NCI-H128 (cell line): ENCODE measurements at regions not wholly inside any gene's neighbourhood (a gene's known extent, or its start where the extent isn't known, plus 50 kb on each side); places are given as distances from the start of the nearest gene placed in this dataset.

Experiments
- DNase-seq: peaks from one replicate; lab custom pipeline; 2025; ENCODE audit not compliant: unreplicated experiment; lab: John Stamatoyannopoulos, UW

- DNase-seq, result no peak
Observed at GRCh38 chr2:8165550-8165949, 516.3 kb upstream of the ID2 start.

GRCh38 chr2:8168022-8168717 lies 513.7 kb upstream of the ID2 start:
- DNase-seq, result no peak

- no peak for DNase-seq
Observed at GRCh38 chr2:8168876-8169424, 512.9 kb upstream of the ID2 start.

- DNase-seq, result no peak
Observed at GRCh38 chr2:8169443-8169842, 512.4 kb upstream of the ID2 start.

GRCh38 chr2:8170552-8171327 lies 511.1 kb upstream of the ID2 start:
- no peak for DNase-seq

GRCh38 chr2:8171608-8172007 lies 510.2 kb upstream of the ID2 start:
- DNase-seq, result no peak

GRCh38 chr2:8172661-8173060 lies 509.2 kb upstream of the ID2 start:
- no peak for DNase-seq

- no peak for DNase-seq
Observed at GRCh38 chr2:8174641-8175257, 507.1 kb upstream of the ID2 start.

- no peak for DNase-seq
Observed at GRCh38 chr2:8176887-8177286, 505.0 kb upstream of the ID2 start.

GRCh38 chr2:8177566-8177965 lies 504.3 kb upstream of the ID2 start:
- DNase-seq, result no peak

- no peak for DNase-seq
Observed at GRCh38 chr2:8178911-8179310, 502.9 kb upstream of the ID2 start.

- no peak for DNase-seq
Observed at GRCh38 chr2:8189316-8189715, 492.5 kb upstream of the ID2 start.

GRCh38 chr2:8190279-8190678 lies 491.6 kb upstream of the ID2 start:
- no peak for DNase-seq

GRCh38 chr2:8191427-8191826 lies 490.4 kb upstream of the ID2 start:
- DNase-seq, result no peak

GRCh38 chr2:8193146-8193545 lies 488.7 kb upstream of the ID2 start:
- DNase-seq, result no peak

- DNase-seq, result peak; percentile 89
Observed at GRCh38 chr2:8193686-8194615, 487.9 kb upstream of the ID2 start.

GRCh38 chr2:8195784-8196183 lies 486.1 kb upstream of the ID2 start:
- DNase-seq, result no peak

GRCh38 chr2:8196316-8196715 lies 485.5 kb upstream of the ID2 start:
- no peak for DNase-seq

GRCh38 chr2:8197101-8197500 lies 484.8 kb upstream of the ID2 start:
- no peak for DNase-seq

GRCh38 chr2:8197825-8198224 lies 484.0 kb upstream of the ID2 start:
- DNase-seq, result no peak
